ENCODE measurements at regions not wholly inside any gene's neighbourhood (a gene's known extent, or its start where the extent isn't known, plus 50 kb on each side); places are given as distances from the start of the nearest gene placed in this dataset.

- no peak for TF ChIP-seq ARNTL (CRISPR knock-in tag; IDR thresholded peaks at IDR 0.05; ENCODE audit: borderline replicate concordance, low read depth)
- no peak for TF ChIP-seq ZNF565 (CRISPR knock-in tag; conservative IDR thresholded peaks at IDR 0.05; ENCODE audit: low read depth)
- TF ChIP-seq TOX (CRISPR knock-in tag; IDR thresholded peaks at IDR 0.05; ENCODE audit: borderline replicate concordance), result no peak
- TF ChIP-seq PPARA (CRISPR knock-in tag; IDR thresholded peaks at IDR 0.05; ENCODE audit: borderline replicate concordance), result no peak
- no peak for TF ChIP-seq SNAI2 (CRISPR knock-in tag; IDR thresholded peaks at IDR 0.05)
- no peak for TF ChIP-seq CSRNP3 (CRISPR knock-in tag; IDR thresholded peaks at IDR 0.05)
- TF ChIP-seq PATZ1 (CRISPR knock-in tag; IDR thresholded peaks at IDR 0.05; ENCODE audit: borderline replicate concordance), result no peak
- TF ChIP-seq ZFP30 (CRISPR knock-in tag; IDR thresholded peaks at IDR 0.05), result no peak
- no peak for TF ChIP-seq ZNF70 (CRISPR knock-in tag; IDR thresholded peaks at IDR 0.05)
These were observed 544.1 kb downstream of the CD83 start for GRCh38 chr6:14661691-14662090.
